Endothelial cell of umbilical vein (primary cell): ENCODE measurements at regions not wholly inside any gene's neighbourhood (a gene's known extent, or its start where the extent isn't known, plus 50 kb on each side); places are given as distances from the start of the nearest gene placed in this dataset.

ENCODE experiments used
- BruUV-seq: library from RNA; stranded (reverse); fragments of 400-500 nt; replicated peaks from 2 replicates; lab custom pipeline; 2021; lab: Mats Ljungman, UMichigan
- CTCF ChIA-PET: fragments of 300-600, 350-600 bp; sonication (Branson Sonifier 250); formaldehyde crosslinking; loops from one replicate; lab custom pipeline; 2021; ENCODE audit warnings: antibody characterized with exemption, inconsistent platforms; lab: Charles Lee
- POLR2A ChIA-PET: fragments of 300-600, 350-600 bp; sonication (Branson Sonifier 250); formaldehyde crosslinking; loops from one replicate; lab custom pipeline; 2021; ENCODE audit warnings: antibody characterized with exemption, inconsistent platforms; lab: Charles Lee
- DNase-seq: peaks from one replicate; pipeline ENCODE4 v3.0.0-alpha.2; 2011; ENCODE audit warnings: low read depth, low spot score
- FAIRE-seq: peaks from 2 replicates; lab custom pipeline; 2011; peaks lifted over from hg19 to GRCh38; lab: Jason Lieb, UNC
- H2AFZ ChIP-seq: 2 replicates; pipeline ENCODE4 v1.6.0; 2012; ENCODE audit warnings: low read depth, low read length, control low read depth, inconsistent platforms
- H3K27ac ChIP-seq: 2 replicates; pipeline ENCODE4 v1.5.1; 2011; ENCODE audit warnings: low read depth, mild to moderate bottlenecking, control low read depth, low read length, moderate library complexity; ENCODE audit not compliant: insufficient read depth
- H3K27me3 ChIP-seq, 2 experiments: 2 replicates each; pipeline versions ENCODE4 v1.6.0 to v1.6.1; 2011; ENCODE audit warnings: low read length in 2 of 2, mixed read lengths in 1 of 2; ENCODE audit not compliant: control insufficient read depth in 2 of 2, insufficient read depth in 2 of 2
- H3K36me3 ChIP-seq, 2 experiments: 2 replicates in 1 of 2; 3 replicates in 1 of 2; pipeline ENCODE4 v1.5.1; 2011; ENCODE audit warnings: low read length in 2 of 2, mild to moderate bottlenecking in 1 of 2, moderate library complexity in 1 of 2; ENCODE audit not compliant: control insufficient read depth in 2 of 2, insufficient read depth in 2 of 2; ENCODE audit errors: extremely low read depth in 1 of 2
- H3K4me1 ChIP-seq: 3 replicates; pipeline ENCODE4 v1.5.1; 2011; ENCODE audit warnings: mild to moderate bottlenecking, low read length; ENCODE audit not compliant: control insufficient read depth, insufficient read depth; ENCODE audit errors: extremely low read depth
- H3K4me2 ChIP-seq: 2 replicates; pipeline ENCODE4 v1.6.1; 2011; ENCODE audit warnings: low read length, control low read depth, mixed read lengths; ENCODE audit not compliant: insufficient read depth
- H3K4me3 ChIP-seq, 3 experiments: fragments of 200-600 bp in 1 of 3; sonication (generic), shearing (Covaris generic) in 1 of 3; replicated peaks in 1 of 3; 2 replicates each; pipeline ENCODE4 v1.5.1; 2011 to 2016; ENCODE audit warnings: control low read depth in 3 of 3, low read length in 3 of 3, mild to moderate bottlenecking in 2 of 3, inconsistent platforms in 1 of 3, low read depth in 1 of 3, moderate library complexity in 1 of 3; ENCODE audit not compliant: insufficient read depth in 1 of 3
- H3K79me2 ChIP-seq: 2 replicates; pipeline ENCODE4 v1.6.0; 2012; ENCODE audit warnings: low read length, inconsistent platforms; ENCODE audit not compliant: control insufficient read depth, insufficient read depth
- H3K9ac ChIP-seq: replicated peaks from 2 replicates; pipeline ENCODE3; 2011; ENCODE audit warnings: low read length, control low read depth; ENCODE audit not compliant: insufficient read depth; ENCODE audit errors: extremely low read depth
- H3K9me1 ChIP-seq: replicated peaks from 3 replicates; pipeline ENCODE4 v1.6.0; 2011; ENCODE audit warnings: mild to moderate bottlenecking, low read length; ENCODE audit not compliant: control insufficient read depth, insufficient read depth; ENCODE audit errors: extremely low read depth
- H3K9me3 ChIP-seq: replicated peaks from 2 replicates; pipeline ENCODE4 v1.5.1; 2012; ENCODE audit warnings: low read length, inconsistent platforms; ENCODE audit not compliant: control insufficient read depth, insufficient read depth
- H4K20me1 ChIP-seq: replicated peaks from 2 replicates; pipeline ENCODE3; 2011; ENCODE audit warnings: mild to moderate bottlenecking, low read length; ENCODE audit not compliant: control insufficient read depth, insufficient read depth; ENCODE audit errors: extremely low read depth
- CTCF ChIP-seq, 2 donors: IDR thresholded peaks; 1 replicate in 1 of 2; 2 replicates in 1 of 2; pipeline ENCODE4 v1.5.1; 2011; ENCODE audit warnings: low read length in 2 of 2, mild to moderate bottlenecking in 2 of 2, moderate library complexity in 2 of 2, control low read depth in 1 of 2, inconsistent platforms in 1 of 2, low read depth in 1 of 2; ENCODE audit not compliant: insufficient read depth in 1 of 2; ENCODE audit errors: extremely low read depth in 1 of 2
- EZH2 ChIP-seq: IDR thresholded peaks from 2 replicates; pipeline ENCODE4 v1.6.1; 2012; ENCODE audit warnings: borderline replicate concordance, low read depth, mild to moderate bottlenecking, moderate library complexity, low read length, inconsistent platforms; ENCODE audit not compliant: severe bottlenecking
- FOS ChIP-seq: IDR thresholded peaks from 2 replicates; pipeline ENCODE4 v1.6.1; 2011; ENCODE audit warnings: mild to moderate bottlenecking, low read length, moderate library complexity, borderline replicate concordance; ENCODE audit not compliant: insufficient read depth
- GATA2 ChIP-seq: IDR thresholded peaks from 2 replicates; pipeline ENCODE4 v1.7.0; 2011; ENCODE audit warnings: low read depth, mild to moderate bottlenecking, moderate library complexity, mixed read lengths, low read length; ENCODE audit not compliant: insufficient read length, insufficient read depth
- JUN ChIP-seq: IDR thresholded peaks from 2 replicates; pipeline ENCODE4 v1.6.1; 2011; ENCODE audit warnings: borderline replicate concordance, low read depth; ENCODE audit not compliant: insufficient read length, insufficient read depth
- MYC ChIP-seq: IDR thresholded peaks from one replicate; pipeline ENCODE4 v1.6.1; 2011; ENCODE audit warnings: mild to moderate bottlenecking, low read depth, low read length
- POLR2A ChIP-seq: IDR thresholded peaks from 2 replicates; pipeline ENCODE4 v1.6.1; 2012; ENCODE audit warnings: low read depth, mild to moderate bottlenecking, control low read depth, low read length
- POLR2AphosphoS5 ChIP-seq: IDR thresholded peaks from 2 replicates; pipeline ENCODE4 v1.6.1; 2012; ENCODE audit warnings: low read depth, mild to moderate bottlenecking, control low read depth, low read length, moderate library complexity; ENCODE audit not compliant: insufficient read depth
- dilution Hi-C: fragments of 300-500 bp; cut with MboI; formaldehyde crosslinking; loops from one replicate; pipeline ENCODE4 v1.15.0; 2019; ENCODE audit warnings: low sequenced_read_pairs; ENCODE audit not compliant: extremely low pct_ligation_motif_present
- intact Hi-C: fragments of 100-400 bp; cut with micrococcal nuclease; formaldehyde crosslinking; loops from one replicate; pipeline ENCODE4 v1.10.0; 2022
- TF ChIP-seq, protein P1 (sequence below): IDR thresholded peaks from 2 replicates; pipeline ENCODE4 v1.6.1; 2011; ENCODE audit not compliant: insufficient read depth, insufficient read length

GRCh38 chr3:180265551-180265950 lies 228.8 kb upstream of the PEX5L start:
- TF ChIP-seq MYC = no peak
- no peak for TF ChIP-seq JUN
- TF ChIP-seq POLR2A = no peak
- TF ChIP-seq, protein P1, sequence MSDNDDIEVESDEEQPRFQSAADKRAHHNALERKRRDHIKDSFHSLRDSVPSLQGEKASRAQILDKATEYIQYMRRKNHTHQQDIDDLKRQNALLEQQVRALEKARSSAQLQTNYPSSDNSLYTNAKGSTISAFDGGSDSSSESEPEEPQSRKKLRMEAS = no peak
- TF ChIP-seq GATA2 = no peak
- no peak for TF ChIP-seq CTCF (IDR thresholded peaks at IDR 0.05; ENCODE audit: extremely low read depth in 1 of 2, insufficient read depth in 1 of 2, low read depth in 1 of 2, low read length in 2 of 2)
- no peak for TF ChIP-seq FOS
- no peak for TF ChIP-seq EZH2
- TF ChIP-seq POLR2AphosphoS5 = no peak
- Histone ChIP-seq H3K9me1 (no peaks in the 10 kb centered on the region), H4K20me1 (no peaks in the 10 kb centered on the region), H3K79me2 (no peaks in the 10 kb centered on the region), H3K4me2 (no peak overlapping the region), H2AFZ (no peak overlapping the region), H3K27me3 (no peaks in the 10 kb centered on the region), H3K4me3 (no peak overlapping the region), H3K9ac (no peak overlapping the region), H3K27ac (no peak overlapping the region), H3K9me3 (no peaks in the 10 kb centered on the region), H3K4me1 (no peaks in the 10 kb centered on the region), H3K36me3 (no peaks in the 10 kb centered on the region)
- no peak for FAIRE-seq
- POLR2A ChIA-PET = no interaction called here
- no TSS peak for BruUV-seq
- dilution Hi-C loops = no loop called here
- intact Hi-C loops = no loop called here
- DNase-seq = no peak
- CTCF ChIA-PET = no interaction called here
